CD4-positive, alpha-beta T cell (primary cell): ENCODE measurements at regions not wholly inside any gene's neighbourhood (a gene's known extent, or its start where the extent isn't known, plus 50 kb on each side); places are given as distances from the start of the nearest gene placed in this dataset.

Experiments
- ATAC-seq: fragments of 200-7000 bp; cut with Tn5 transposase; one replicate; pipeline ENCODE4 v1.10.0; 2022; ENCODE audit warnings: mild to moderate bottlenecking; ENCODE audit not compliant: poor library complexity
- CTCF ChIA-PET: fragments of 350-600 bp; sonication (Branson Sonifier 250); formaldehyde crosslinking; loops from one replicate; lab custom pipeline; 2021; ENCODE audit warnings: antibody characterized with exemption, inconsistent platforms; lab: Charles Lee
- POLR2A ChIA-PET: fragments of 350-600 bp; sonication (Branson Sonifier 250); formaldehyde crosslinking; loops from one replicate; lab custom pipeline; 2021; ENCODE audit warnings: antibody characterized with exemption, inconsistent platforms; lab: Charles Lee
- DNase-seq, 14 experiments: peaks; one replicate each; pipeline ENCODE4 v3.0.0-alpha.2; 2013 to 2020; ENCODE audit warnings: mixed read lengths in 2 of 14
- H3K27ac ChIP-seq, 2 donors: one replicate each; pipeline versions ENCODE4 v1.5.1 to v1.7.0; 2013; ENCODE audit warnings: low read length in 2 of 2, low read depth in 1 of 2, mild to moderate bottlenecking in 1 of 2
- H3K27me3 ChIP-seq, 2 experiments: 1 replicate in 1 of 2; 2 replicates in 1 of 2; pipeline versions ENCODE4 v1.6.1 to v1.7.0; 2013; ENCODE audit warnings: low read length in 2 of 2, control low read depth in 1 of 2, mild to moderate bottlenecking in 1 of 2, moderate library complexity in 1 of 2; ENCODE audit not compliant: insufficient read depth in 2 of 2, control insufficient read depth in 1 of 2
- H3K36me3 ChIP-seq: one replicate; pipeline ENCODE4 v1.6.1; 2013; ENCODE audit warnings: low read length, control low read depth; ENCODE audit not compliant: insufficient read depth
- H3K4me1 ChIP-seq: one replicate; pipeline ENCODE4 v1.6.1; 2013; ENCODE audit warnings: low read length, control low read depth; ENCODE audit not compliant: insufficient read depth
- H3K4me3 ChIP-seq: one replicate; pipeline ENCODE4 v1.5.1; 2013; ENCODE audit warnings: mild to moderate bottlenecking, low read length, moderate library complexity
- H3K9me3 ChIP-seq, 2 experiments: 1 replicate in 1 of 2; 2 replicates in 1 of 2; pipeline versions ENCODE4 v1.6.1 to v1.7.0; 2013; ENCODE audit warnings: low read length in 2 of 2, mild to moderate bottlenecking in 2 of 2, control low read depth in 1 of 2, moderate library complexity in 1 of 2; ENCODE audit not compliant: control insufficient read depth in 1 of 2, insufficient read depth in 1 of 2
- H3K27ac Mint-ChIP-seq: one replicate; pipeline ENCODE4 v1.8.0; 2020; ENCODE audit warnings: mixed read lengths
- H3K27me3 Mint-ChIP-seq: one replicate; pipeline ENCODE4 v1.8.0; 2021; ENCODE audit warnings: mixed read lengths
- H3K36me3 Mint-ChIP-seq: one replicate; pipeline ENCODE4 v1.8.0; 2021; ENCODE audit warnings: low read depth, mixed read lengths
- H3K4me1 Mint-ChIP-seq: one replicate; pipeline ENCODE4 v1.8.0; 2021; ENCODE audit warnings: low read depth, mixed read lengths
- H3K4me3 Mint-ChIP-seq: one replicate; pipeline ENCODE4 v1.8.0; 2020; ENCODE audit warnings: mild to moderate bottlenecking, mixed read lengths
- H3K9me3 Mint-ChIP-seq: one replicate; pipeline ENCODE4 v1.8.0; 2020; ENCODE audit warnings: mixed read lengths
- CTCF ChIP-seq: fragments of 200-600 bp; IDR thresholded peaks from one replicate; pipeline ENCODE4 v1.8.0; 2022; ENCODE audit warnings: antibody characterized with exemption, mild to moderate bottlenecking
- intact Hi-C, 2 experiments: fragments of 100-400 bp; cut with DNase I in 1 of 2; cut with micrococcal nuclease in 1 of 2; formaldehyde crosslinking; loops; one replicate each; pipeline versions ENCODE4 v1.15.1 to v1.9.0; 2023 to 2025; cut with DNase I, micrococcal nuclease

- no peak overlapping the region for H3K27ac Mint-ChIP-seq
- no peaks in the 10 kb centered on the region for H3K27me3 ChIP-seq
- H3K36me3 Mint-ChIP-seq: no peaks in the 10 kb centered on the region
- no peak overlapping the region for H3K27ac ChIP-seq
- no peak overlapping the region for H3K4me3 ChIP-seq
- CTCF ChIA-PET: no interaction called here
- no peak for TF ChIP-seq CTCF
- intact Hi-C loops: no loop called here
- no peak overlapping the region for H3K4me3 Mint-ChIP-seq
- no peak for ATAC-seq
- H3K27me3 Mint-ChIP-seq: peaks cover 16% of the 10 kb centered on the region
- no peaks in the 10 kb centered on the region for H3K9me3 ChIP-seq
- DNase-seq: no peak
- POLR2A ChIA-PET: interaction anchor here (0.7 kb wide), 1 partner anchor 53 kb away, joined by 3 read pairs; no protein-coding TSS in a partner anchor
- no peaks in the 10 kb centered on the region for H3K36me3 ChIP-seq
- no peaks in the 10 kb centered on the region for H3K4me1 Mint-ChIP-seq
- H3K4me1 ChIP-seq: no peaks in the 10 kb centered on the region
- H3K9me3 Mint-ChIP-seq: no peaks in the 10 kb centered on the region
These were observed 55.5 kb downstream of the PRR15 start for GRCh38 chr7:29619111-29619510.

GRCh38 chr7:29619848-29620555 is 56.4 kb downstream of the PRR15 start:
- no peaks in the 10 kb centered on the region for H3K36me3 ChIP-seq
- Mint-ChIP-seq H3K4me1 (no peaks in the 10 kb centered on the region), H3K36me3 (no peaks in the 10 kb centered on the region), H3K4me3 (no peak overlapping the region), H3K9me3 (no peaks in the 10 kb centered on the region), H3K27me3 (peaks cover 20% of the 10 kb centered on the region), H3K27ac (no peak overlapping the region)
- H3K9me3 ChIP-seq: no peaks in the 10 kb centered on the region
- no peaks in the 10 kb centered on the region for H3K27me3 ChIP-seq
- intact Hi-C loops: no loop called here
- no peak overlapping the region for H3K27ac ChIP-seq
- no peak for TF ChIP-seq CTCF
- DNase-seq (no peak), ATAC-seq (no peak)
- ChIA-PET CTCF (no interaction called here), POLR2A (no interaction called here)
- no peak overlapping the region for H3K4me3 ChIP-seq
- H3K4me1 ChIP-seq: no peaks in the 10 kb centered on the region

GRCh38 chr7:29620556-29620930 is 56.9 kb downstream of the PRR15 start:
- no peaks in the 10 kb centered on the region for H3K36me3 Mint-ChIP-seq
- no peak overlapping the region for H3K27ac Mint-ChIP-seq
- H3K27ac ChIP-seq: no peak overlapping the region
- no peaks in the 10 kb centered on the region for H3K9me3 Mint-ChIP-seq
- H3K4me1 Mint-ChIP-seq: no peaks in the 10 kb centered on the region
- no peak overlapping the region for H3K4me3 Mint-ChIP-seq
- ATAC-seq: no peak
- no peaks in the 10 kb centered on the region for H3K36me3 ChIP-seq
- ChIA-PET POLR2A (no interaction called here), CTCF (no interaction called here)
- TF ChIP-seq CTCF: no peak
- H3K4me1 ChIP-seq: no peaks in the 10 kb centered on the region
- DNase-seq: no peak
- H3K9me3 ChIP-seq: no peaks in the 10 kb centered on the region
- H3K27me3 ChIP-seq: no peaks in the 10 kb centered on the region
- H3K4me3 ChIP-seq: no peak overlapping the region
- intact Hi-C loops: no loop called here
- peaks cover 26% of the 10 kb centered on the region for H3K27me3 Mint-ChIP-seq
